Left lung (tissue), 4 donors: ENCODE measurements at regions not wholly inside any gene's neighbourhood (a gene's known extent, or its start where the extent isn't known, plus 50 kb on each side); places are given as distances from the start of the nearest gene placed in this dataset.

Source experiments
- ATAC-seq: fragments of 200-7000 bp; cut with Tn5 transposase; one replicate; pipeline ENCODE4 v1.9.1; 2020; ENCODE audit warnings: moderate library complexity
- DNase-seq, 4 donors: peaks; one replicate each; pipeline ENCODE4 v3.0.0-alpha.2; 2013 to 2020
- H3K27ac ChIP-seq, 2 donors: fragments of 200-600 bp; sonication (generic) in 1 of 2; one replicate each; pipeline versions ENCODE4 v1.5.0 to v1.8.0; 2020 to 2021
- H3K27me3 ChIP-seq, 2 donors: fragments of 200-600 bp; sonication (generic) in 1 of 2; one replicate each; pipeline versions ENCODE4 v1.5.0 to v1.8.0; 2020 to 2021
- H3K36me3 ChIP-seq, 2 donors: fragments of 200-600 bp; sonication (generic) in 1 of 2; one replicate each; pipeline versions ENCODE4 v1.5.0 to v1.8.0; 2020 to 2021
- H3K4me1 ChIP-seq, 2 donors: fragments of 200-600 bp; one replicate each; pipeline ENCODE4 v1.8.0; 2021
- H3K4me3 ChIP-seq, 2 donors: fragments of 200-600 bp; sonication (generic) in 1 of 2; one replicate each; pipeline versions ENCODE4 v1.5.0 to v1.8.0; 2020 to 2021; ENCODE audit warnings: mild to moderate bottlenecking in 1 of 2
- H3K9me3 ChIP-seq, 2 donors: fragments of 200-600 bp; sonication (generic) in 1 of 2; one replicate each; pipeline versions ENCODE4 v1.5.0 to v1.8.0; 2020 to 2021
- CTCF ChIP-seq, 2 donors: fragments of 200-600 bp; sonication (generic) in 1 of 2; IDR thresholded peaks; one replicate each; pipeline versions ENCODE4 v1.5.0 to v1.8.0; 2021; ENCODE audit warnings: antibody characterized with exemption in 2 of 2
- intact Hi-C, 2 donors: fragments of 100-400 bp; cut with DNase I; formaldehyde crosslinking; loops; one replicate each; pipeline versions ENCODE4 v1.11.2 to v1.14.2; 2022
- donor health status: DM: no; HTN: yes; CAD: no.
- donor health status: DM: no; HTN: no; CAD: no.

DNA sequence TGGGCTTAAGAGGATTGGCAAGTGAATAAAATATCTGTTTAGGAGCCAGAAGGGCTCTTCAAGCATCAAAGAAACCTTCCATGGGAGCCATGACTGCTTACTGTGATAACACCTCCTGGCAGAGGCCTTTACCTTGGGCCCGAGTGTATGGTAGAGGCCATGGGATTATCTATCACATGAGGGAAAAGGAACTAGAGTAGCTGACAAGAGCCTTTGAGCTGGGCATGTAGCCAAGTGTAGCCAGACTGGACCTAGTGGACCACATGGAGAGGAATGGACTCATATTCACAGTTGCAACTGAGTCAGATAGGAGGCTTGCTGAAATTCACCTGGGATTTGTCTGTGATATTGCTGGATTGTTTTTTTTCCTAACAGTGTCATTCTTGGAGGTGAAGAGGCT is 276.0 kb upstream of the ZFHX3 start:
- DNase-seq (no peak), ATAC-seq (no peak)
- Histone ChIP-seq H3K4me1 (no peaks in the 10 kb centered on the region), H3K4me3 (no peak overlapping the region), H3K36me3 (no peaks in the 10 kb centered on the region), H3K27me3 (no peaks in the 10 kb centered on the region), H3K27ac (no peak overlapping the region), H3K9me3 (no peaks in the 10 kb centered on the region)
- TF ChIP-seq CTCF (IDR thresholded peaks at IDR 0.05) = no peak
- intact Hi-C loops = no loop called here

GRCh38 chr16:73322856-73323255 is 274.9 kb upstream of the ZFHX3 start:
- peak in 1 of 4 donors; percentile 33 for DNase-seq
- ATAC-seq = no peak
- intact Hi-C loops = no loop called here

GRCh38 chr16:73321853-73322252 is 273.9 kb upstream of the ZFHX3 start:
- no peaks in the 10 kb centered on the region for H3K27me3 ChIP-seq
- H3K27ac ChIP-seq = no peak overlapping the region
- no peaks in the 10 kb centered on the region for H3K9me3 ChIP-seq
- H3K4me3 ChIP-seq = no peak overlapping the region
- peak in 2 of 4 donors; percentile 37 to 49 for DNase-seq
- no peaks in the 10 kb centered on the region for H3K4me1 ChIP-seq
- ATAC-seq = no peak
- intact Hi-C loops = no loop called here
- no peaks in the 10 kb centered on the region for H3K36me3 ChIP-seq
- TF ChIP-seq CTCF (IDR thresholded peaks at IDR 0.05) = no peak

More at GRCh38 chr16:73322856-73323255, 274.9 kb upstream of the ZFHX3 start:
- Histone ChIP-seq H3K36me3 (no peaks in the 10 kb centered on the region), H3K4me3 (no peak overlapping the region), H3K4me1 (no peaks in the 10 kb centered on the region), H3K9me3 (no peaks in the 10 kb centered on the region), H3K27me3 (no peaks in the 10 kb centered on the region), H3K27ac (no peak overlapping the region)
- no peak for TF ChIP-seq CTCF (IDR thresholded peaks at IDR 0.05)

GRCh38 chr16:73319737-73320136 is 271.8 kb upstream of the ZFHX3 start:
- Histone ChIP-seq H3K4me3 (no peak overlapping the region), H3K27me3 (no peaks in the 10 kb centered on the region), H3K27ac (no peak overlapping the region), H3K4me1 (no peaks in the 10 kb centered on the region), H3K9me3 (no peaks in the 10 kb centered on the region), H3K36me3 (no peaks in the 10 kb centered on the region)
- no peak for TF ChIP-seq CTCF (IDR thresholded peaks at IDR 0.05)
- intact Hi-C loops = no loop called here
- ATAC-seq = no peak
- no peak for DNase-seq

- Histone ChIP-seq H3K4me1 (no peaks in the 10 kb centered on the region), H3K36me3 (no peaks in the 10 kb centered on the region), H3K27me3 (no peaks in the 10 kb centered on the region), H3K27ac (no peak overlapping the region), H3K4me3 (no peak overlapping the region), H3K9me3 (no peaks in the 10 kb centered on the region)
- TF ChIP-seq CTCF (IDR thresholded peaks at IDR 0.05) = no peak
- intact Hi-C loops = no loop called here
- ATAC-seq (no peak), DNase-seq (no peak)
These were observed 271.3 kb upstream of the ZFHX3 start for GRCh38 chr16:73319261-73319660.
